HCT116 (cell line): ENCODE measurements at regions not wholly inside any gene's neighbourhood (a gene's known extent, or its start where the extent isn't known, plus 50 kb on each side); places are given as distances from the start of the nearest gene placed in this dataset.

Source experiments
- ATAC-seq: fragments of 200-7000 bp; cut with Tn5 transposase; 2 replicates; pipeline ENCODE4 v1.9.1; 2020; ENCODE audit warnings: mild to moderate bottlenecking, moderate library complexity
- BruUV-seq: library from RNA; stranded (reverse); fragments of 400-500 nt; replicated peaks from 2 replicates; lab custom pipeline; 2021; lab: Mats Ljungman, UMichigan
- CTCF ChIA-PET: fragments of 300-600 bp; sonication (Branson Sonifier 250); formaldehyde crosslinking; loops from one replicate; lab custom pipeline; 2021; ENCODE audit warnings: antibody characterized with exemption; lab: Charles Lee
- POLR2A ChIA-PET: fragments of 300-600, 350-600 bp; sonication (Branson Sonifier 250); formaldehyde crosslinking; loops from one replicate; lab custom pipeline; 2021; ENCODE audit warnings: antibody characterized with exemption; lab: Charles Lee
- RAD21 ChIA-PET, 2 experiments: fragments of 300-600 bp; sonication (Branson Sonifier 250); formaldehyde crosslinking; loops; one replicate each; lab custom pipeline; 2023; ENCODE audit warnings: low total read pairs in 2 of 2; ENCODE audit not compliant: uncharacterized antibody in 2 of 2, unreplicated experiment in 2 of 2, low non-redundant PET in 1 of 2; lab: Charles Lee
- DNase-seq: peaks from one replicate; pipeline ENCODE4 v3.0.0-alpha.2; 2010; ENCODE audit warnings: low read depth, low spot score
- H2AFZ ChIP-seq: fragments of 200-600 bp; shearing (Covaris generic), sonication (generic); 2 replicates; pipeline ENCODE4 v1.6.1; 2017; ENCODE audit warnings: low read depth, mixed run types, mixed read lengths, antibody characterized with exemption, low read length; ENCODE audit not compliant: poor library complexity, severe bottlenecking
- H3K27ac ChIP-seq: 2 replicates; pipeline ENCODE4 v1.5.1; 2012; ENCODE audit warnings: low read depth, low read length
- H3K27me3 ChIP-seq: fragments of 200-600 bp; sonication (generic); 2 replicates; pipeline ENCODE4 v1.6.1; 2016; ENCODE audit warnings: mixed run types, low read length, mixed read lengths; ENCODE audit not compliant: insufficient read depth
- H3K36me3 ChIP-seq, 2 experiments: fragments of 200-500 bp in 1 of 2; fragments of 200-600 bp in 1 of 2; sonication (Bioruptor generic) in 1 of 2; sonication (generic) in 1 of 2; 2 replicates each; pipeline versions ENCODE4 v1.5.1 to v1.6.1; 2014 to 2016; ENCODE audit warnings: low read length in 2 of 2, inconsistent platforms in 1 of 2, mixed read lengths in 1 of 2, mixed run types in 1 of 2; ENCODE audit not compliant: insufficient read depth in 2 of 2, control insufficient read depth in 1 of 2
- H3K4me1 ChIP-seq, 2 experiments: fragments of 200-600 bp in 1 of 2; sonication (generic) in 1 of 2; 2 replicates each; pipeline versions ENCODE4 v1.5.1 to v1.6.1; 2012 to 2017; ENCODE audit warnings: low read length in 2 of 2, inconsistent platforms in 1 of 2, mild to moderate bottlenecking in 1 of 2, mixed read lengths in 1 of 2, mixed run types in 1 of 2, moderate library complexity in 1 of 2; ENCODE audit not compliant: insufficient read depth in 2 of 2, control insufficient read depth in 1 of 2
- H3K4me2 ChIP-seq: fragments of 200-600 bp; sonication (generic); 2 replicates; pipeline ENCODE4 v1.6.1; 2017; ENCODE audit warnings: mixed run types, low read length, mixed read lengths
- H3K4me3 ChIP-seq, 2 experiments: fragments of 200-600 bp in 1 of 2; sonication (generic) in 1 of 2; replicated peaks in 1 of 2; 2 replicates each; pipeline ENCODE4 v1.5.1; 2011 to 2016; ENCODE audit warnings: low read length in 2 of 2, control low read depth in 1 of 2, low read depth in 1 of 2, mild to moderate bottlenecking in 1 of 2, mixed read lengths in 1 of 2, mixed run types in 1 of 2
- H3K79me2 ChIP-seq: fragments of 200-600 bp; sonication (generic); 2 replicates; pipeline ENCODE4 v1.6.1; 2017; ENCODE audit warnings: mild to moderate bottlenecking, mixed run types, low read length, moderate library complexity, mixed read lengths; ENCODE audit not compliant: insufficient read depth
- H3K9ac ChIP-seq: fragments of 200-600 bp; sonication (generic); 2 replicates; pipeline ENCODE4 v1.6.1; 2016; ENCODE audit warnings: low read length, mixed read lengths
- H3K9me2 ChIP-seq: fragments of 200-600 bp; sonication (generic), shearing (Covaris generic); 2 replicates; pipeline ENCODE4 v1.6.1; 2017; ENCODE audit warnings: mixed run types, mild to moderate bottlenecking, moderate library complexity; ENCODE audit not compliant: insufficient read depth
- H3K9me3 ChIP-seq, 2 experiments: fragments of 200-500 bp in 1 of 2; fragments of 200-600 bp in 1 of 2; sonication (Bioruptor generic) in 1 of 2; sonication (generic) in 1 of 2; 2 replicates each; pipeline ENCODE4 v1.6.1; 2014 to 2017; ENCODE audit warnings: low read length in 2 of 2, mixed read lengths in 2 of 2, inconsistent platforms in 1 of 2, low read depth in 1 of 2, mild to moderate bottlenecking in 1 of 2, mixed run types in 1 of 2, moderate library complexity in 1 of 2; ENCODE audit not compliant: control insufficient read depth in 1 of 2, insufficient read depth in 1 of 2
- H4K20me1 ChIP-seq: fragments of 200-600 bp; sonication (generic), shearing (Covaris generic); 2 replicates; pipeline ENCODE4 v1.6.1; 2017; ENCODE audit warnings: mixed run types, mild to moderate bottlenecking, moderate library complexity; ENCODE audit not compliant: insufficient read depth
- CBX3 ChIP-seq: IDR thresholded peaks from 2 replicates; pipeline ENCODE4 v1.6.1; 2012; ENCODE audit warnings: low read depth
- CTCF ChIP-seq, 3 experiments: fragments of 200-600 bp in 1 of 3; sonication (generic) in 1 of 3; IDR thresholded peaks in 2 of 3; conservative IDR thresholded peaks in 1 of 3; 2 replicates each; pipeline ENCODE4 v1.5.1; 2012 to 2017; ENCODE audit warnings: low read depth in 2 of 3, low read length in 2 of 3, antibody characterized with exemption in 1 of 3, borderline replicate concordance in 1 of 3, control low read depth in 1 of 3, mild to moderate bottlenecking in 1 of 3, mixed read lengths in 1 of 3, mixed run types in 1 of 3, moderate library complexity in 1 of 3; ENCODE audit not compliant: insufficient read depth in 1 of 3
- EGR1 ChIP-seq: IDR thresholded peaks from 2 replicates; pipeline ENCODE4 v1.6.1; 2012; ENCODE audit warnings: low read depth
- MAX ChIP-seq: IDR thresholded peaks from 2 replicates; pipeline ENCODE4 v1.6.1; 2012
- SIN3A ChIP-seq: IDR thresholded peaks from 2 replicates; pipeline ENCODE4 v1.6.1; 2012; ENCODE audit warnings: low read depth
- SP1 ChIP-seq: IDR thresholded peaks from 2 replicates; pipeline ENCODE4 v1.6.1; 2012; ENCODE audit warnings: low read depth
- YY1 ChIP-seq: IDR thresholded peaks from 2 replicates; pipeline ENCODE4 v1.6.1; 2011; ENCODE audit warnings: low read length, low read depth, moderate library complexity, mild to moderate bottlenecking; ENCODE audit not compliant: insufficient replicate concordance; ENCODE audit errors: extremely low read depth
- ZBTB33 ChIP-seq: IDR thresholded peaks from 2 replicates; pipeline ENCODE4 v1.6.1; 2011; ENCODE audit warnings: mild to moderate bottlenecking, low read length, moderate library complexity; ENCODE audit not compliant: insufficient replicate concordance; ENCODE audit errors: extremely low read depth
- intact Hi-C: fragments of 100-400 bp; cut with micrococcal nuclease; formaldehyde crosslinking; loops from 2 replicates; pipeline ENCODE4 v1.10.0; 2022

- Histone ChIP-seq H3K4me3 (no peak overlapping the region), H3K36me3 (no peaks in the 10 kb centered on the region), H3K79me2 (no peaks in the 10 kb centered on the region), H3K9me2 (no peaks in the 10 kb centered on the region), H3K9ac (no peak overlapping the region), H3K4me2 (no peak overlapping the region), H3K4me1 (no peaks in the 10 kb centered on the region), H3K9me3 (no peaks in the 10 kb centered on the region), H3K27me3 (no peaks in the 10 kb centered on the region), H3K27ac (no peak overlapping the region), H2AFZ (no peak overlapping the region), H4K20me1 (no peaks in the 10 kb centered on the region)
- ChIA-PET RAD21 (no interaction called here), POLR2A (no interaction called here), CTCF (no interaction called here)
- BruUV-seq = no TSS peak
- intact Hi-C loops = no loop called here
- DNase-seq (no peak), ATAC-seq (no peak)
- no peak for TF ChIP-seq ZBTB33
- TF ChIP-seq CTCF (IDR thresholded peaks at IDR 0.05 in 2 of 3, conservative IDR thresholded peaks at IDR 0.05 in 1 of 3; ENCODE audit: borderline replicate concordance in 1 of 3, insufficient read depth in 1 of 3, low read depth in 2 of 3, low read length in 2 of 3) = no peak
- no peak for TF ChIP-seq EGR1
- no peak for TF ChIP-seq YY1
- TF ChIP-seq SP1 = no peak
- no peak for TF ChIP-seq MAX
- TF ChIP-seq SIN3A = no peak
- TF ChIP-seq CBX3 = no peak
Observed at GRCh38 chr6:131387562-131388447, 185.2 kb upstream of the ARG1 start.
